Gastrocnemius medialis (tissue), 4 donors: ENCODE measurements at regions not wholly inside any gene's neighbourhood (a gene's known extent, or its start where the extent isn't known, plus 50 kb on each side); places are given as distances from the start of the nearest gene placed in this dataset.

ENCODE experiments used
- ATAC-seq, 2 donors: fragments of 150-250 bp; one replicate each; pipeline ENCODE4 v1.9.1; 2016
- DNase-seq, 2 donors: peaks; one replicate each; pipeline ENCODE4 v3.0.0-alpha.2; 2019
- H3K27ac ChIP-seq, 4 donors: fragments of 200-600 bp; sonication (generic); 1 replicate in 1 of 4; 2 replicates in 3 of 4; pipeline ENCODE4 v1.5.1; 2016 to 2018; ENCODE audit warnings: mild to moderate bottlenecking in 2 of 4, moderate library complexity in 1 of 4
- H3K27me3 ChIP-seq, 3 donors: fragments of 200-600 bp; sonication (generic) in 2 of 3; 1 replicate in 1 of 3; 2 replicates in 2 of 3; pipeline versions ENCODE4 v1.5.1 to v1.6.0; 2016 to 2019; ENCODE audit warnings: mild to moderate bottlenecking in 1 of 3, moderate library complexity in 1 of 3
- H3K36me3 ChIP-seq, 2 donors: fragments of 200-600 bp; sonication (generic) in 1 of 2; one replicate each; pipeline ENCODE4 v1.5.1; 2017 to 2018
- H3K4me1 ChIP-seq, 2 donors: fragments of 200-600 bp; sonication (generic) in 1 of 2; one replicate each; pipeline ENCODE4 v1.5.1; 2016 to 2017; ENCODE audit warnings: mild to moderate bottlenecking in 2 of 2
- H3K4me3 ChIP-seq, 4 donors: fragments of 200-600 bp; sonication (generic) in 3 of 4; 1 replicate in 1 of 4; 2 replicates in 3 of 4; pipeline ENCODE4 v1.5.1; 2016 to 2019; ENCODE audit warnings: mild to moderate bottlenecking in 2 of 4
- H3K9me3 ChIP-seq, 3 donors: fragments of 200-600 bp; sonication (generic) in 2 of 3; 1 replicate in 1 of 3; 2 replicates in 2 of 3; pipeline ENCODE4 v1.5.1; 2016 to 2019
- CTCF ChIP-seq, 5 experiments: fragments of 450-650 bp in 3 of 5; fragments of 200-600 bp in 2 of 5; sonication (generic) in 2 of 5; IDR thresholded peaks in 4 of 5; conservative IDR thresholded peaks in 1 of 5; 1 replicate in 4 of 5; 2 replicates in 1 of 5; pipeline ENCODE4 v1.5.1; 2016 to 2019; ENCODE audit warnings: antibody characterized with exemption in 5 of 5, mild to moderate bottlenecking in 3 of 5, moderate library complexity in 3 of 5
- POLR2A ChIP-seq, 2 donors: fragments of 450-650 bp; IDR thresholded peaks; one replicate each; pipeline ENCODE4 v1.6.1; 2017; ENCODE audit warnings: antibody characterized with exemption in 2 of 2, mild to moderate bottlenecking in 2 of 2, moderate library complexity in 2 of 2
- in situ Hi-C, 4 donors: fragments of 200-750 bp; cut with MboI; loops; one replicate each; pipeline versions ENCODE4 v1.15.0 to v1.8.0; 2017; ENCODE audit warnings: low sequenced_read_pairs in 4 of 4
- intact Hi-C: fragments of 100-400 bp; cut with DNase I; formaldehyde crosslinking; loops from one replicate; pipeline ENCODE4 v1.15.1; 2023; ENCODE audit warnings: low total_unique reads

DNA sequence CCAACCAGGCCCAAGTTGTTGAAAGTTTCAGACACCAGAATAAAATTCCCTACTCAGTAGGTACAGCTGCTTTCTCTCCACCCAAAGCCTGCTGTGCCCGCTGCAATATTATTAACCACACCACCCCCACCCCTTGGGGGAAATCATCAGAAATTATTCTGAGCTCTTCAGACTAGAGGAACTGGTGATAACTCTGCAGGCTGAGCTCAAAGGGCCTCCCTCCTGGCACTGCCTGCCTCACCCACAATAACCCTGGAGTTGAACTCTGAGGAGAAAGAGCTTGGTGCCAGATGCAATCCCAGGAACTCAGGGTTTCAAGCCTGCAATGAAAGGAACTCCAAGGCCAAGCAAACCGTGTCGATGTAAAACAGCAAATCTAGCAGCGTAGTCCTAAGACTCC lies 381.7 kb upstream of the ZNF507 start:
- ATAC-seq (no peak), DNase-seq (no peak)

DNA sequence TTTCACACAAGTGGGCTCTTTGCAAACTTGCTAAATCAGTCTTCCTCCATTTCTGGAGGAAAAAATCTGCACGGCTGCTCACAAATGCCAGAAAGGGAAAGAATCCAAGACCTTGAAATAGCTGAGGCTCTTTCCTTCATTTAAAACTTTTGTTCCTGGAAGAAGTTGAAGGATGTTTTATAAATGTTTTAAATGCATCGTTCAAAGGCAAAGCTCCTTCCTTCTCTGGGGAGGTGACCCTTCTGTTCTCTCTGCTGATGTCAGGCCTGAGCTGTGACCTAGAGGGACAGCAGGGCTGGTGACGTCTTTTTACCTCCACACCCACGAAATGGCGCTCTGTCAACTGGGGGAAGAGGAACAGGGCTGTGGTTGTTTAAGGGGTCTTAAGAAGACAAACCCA lies 376.4 kb upstream of the ZNF507 start:
- no peak overlapping the region for H3K4me3 ChIP-seq
- TF ChIP-seq CTCF (IDR thresholded peaks at IDR 0.05 in 4 of 5, conservative IDR thresholded peaks at IDR 0.05 in 1 of 5): no peak
- no peaks in the 10 kb centered on the region for H3K27me3 ChIP-seq
- in situ Hi-C loops (no loop called here), intact Hi-C loops (no loop called here)
- no peak overlapping the region for H3K27ac ChIP-seq
- no peaks in the 10 kb centered on the region for H3K36me3 ChIP-seq
- ATAC-seq: no peak
- DNase-seq: no peak
- H3K4me1 ChIP-seq: no peaks in the 10 kb centered on the region
- H3K9me3 ChIP-seq: no peaks in the 10 kb centered on the region

More for the DNA sequence above, 381.7 kb upstream of the ZNF507 start:
- no peak overlapping the region for H3K4me3 ChIP-seq
- in situ Hi-C loops: no loop called here
- H3K27me3 ChIP-seq: peaks cover 0 to 3% (median 0%) of the 10 kb centered on the region in 3 donors
- no peaks in the 10 kb centered on the region for H3K4me1 ChIP-seq
- intact Hi-C loops: no loop called here
- no peaks in the 10 kb centered on the region for H3K36me3 ChIP-seq
- no peaks in the 10 kb centered on the region for H3K9me3 ChIP-seq
- no peak overlapping the region for H3K27ac ChIP-seq
- TF ChIP-seq POLR2A (IDR thresholded peaks at IDR 0.05) (no peak), CTCF (IDR thresholded peaks at IDR 0.05 in 4 of 5, conservative IDR thresholded peaks at IDR 0.05 in 1 of 5) (no peak)

GRCh38 chr19:31970027-31970461 lies 375.4 kb upstream of the ZNF507 start:
- ATAC-seq (no peak), DNase-seq (no peak)
- Histone ChIP-seq H3K4me1 (no peaks in the 10 kb centered on the region), H3K27ac (no peak overlapping the region), H3K4me3 (no peak overlapping the region), H3K27me3 (no peaks in the 10 kb centered on the region), H3K36me3 (no peaks in the 10 kb centered on the region), H3K9me3 (no peaks in the 10 kb centered on the region)
- intact Hi-C loops: no loop called here
- in situ Hi-C loops: no loop called here
- TF ChIP-seq POLR2A (IDR thresholded peaks at IDR 0.05) (no peak), CTCF (IDR thresholded peaks at IDR 0.05 in 4 of 5, conservative IDR thresholded peaks at IDR 0.05 in 1 of 5) (no peak)

GRCh38 chr19:31974290-31974689 lies 371.1 kb upstream of the ZNF507 start:
- intact Hi-C loops (no loop called here), in situ Hi-C loops (no loop called here)
- Histone ChIP-seq H3K27me3 (no peaks in the 10 kb centered on the region), H3K36me3 (no peaks in the 10 kb centered on the region), H3K9me3 (no peaks in the 10 kb centered on the region), H3K4me1 (no peaks in the 10 kb centered on the region), H3K27ac (no peak overlapping the region), H3K4me3 (no peak overlapping the region)
- TF ChIP-seq CTCF (IDR thresholded peaks at IDR 0.05 in 4 of 5, conservative IDR thresholded peaks at IDR 0.05 in 1 of 5) (no peak), POLR2A (IDR thresholded peaks at IDR 0.05) (no peak)
- DNase-seq (no peak), ATAC-seq (no peak)

DNA sequence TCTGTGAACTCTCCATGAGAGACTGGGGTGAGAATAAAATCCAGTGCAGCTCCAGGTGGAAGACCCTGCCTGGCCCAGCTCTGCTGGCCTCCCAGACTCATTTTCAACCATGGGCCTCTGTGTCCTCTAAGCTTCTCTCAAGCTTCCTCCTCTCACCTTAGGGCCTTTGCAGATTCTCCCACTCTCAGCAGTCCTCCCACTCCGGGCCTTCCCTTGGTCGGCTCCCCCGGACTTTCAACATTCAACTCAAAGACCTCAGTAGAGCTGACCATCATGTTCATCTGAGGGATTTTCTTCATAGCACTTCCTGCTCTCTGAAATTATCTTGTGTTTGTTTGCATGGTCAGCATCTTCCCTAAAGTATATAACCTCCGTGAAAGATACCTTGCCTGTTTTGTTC lies 370.5 kb upstream of the ZNF507 start:
- Histone ChIP-seq H3K27ac (no peak overlapping the region), H3K4me3 (no peak overlapping the region), H3K9me3 (no peaks in the 10 kb centered on the region), H3K4me1 (no peaks in the 10 kb centered on the region), H3K27me3 (no peaks in the 10 kb centered on the region), H3K36me3 (no peaks in the 10 kb centered on the region)
- in situ Hi-C loops (no loop called here), intact Hi-C loops (no loop called here)
- ATAC-seq: no peak
- TF ChIP-seq POLR2A (IDR thresholded peaks at IDR 0.05) (no peak), CTCF (IDR thresholded peaks at IDR 0.05 in 4 of 5, conservative IDR thresholded peaks at IDR 0.05 in 1 of 5) (no peak)
- DNase-seq: no peak
